ENCODE measurements at regions not wholly inside any gene's neighbourhood (a gene's known extent, or its start where the extent isn't known, plus 50 kb on each side); places are given as distances from the start of the nearest gene placed in this dataset.
"Not testable (repeated sequence)": the region's sequence is repeated elsewhere in the genome, so short reads cannot be mapped to it uniquely, and the experiment has no call there.

GRCh38 chr6:156423075-156423474 lies 354.1 kb upstream of the ARID1B start:
- DNase-seq (ENCODE audit: low spot score): no peak
- Histone ChIP-seq H4K20me1 (ENCODE audit: low read depth) (no peaks in the 10 kb centered on the region), H3K9ac (no peak overlapping the region), H2AFZ (replicated peaks) (no peak overlapping the region), H3K4me3 (no peak overlapping the region), H3K4me2 (no peak overlapping the region), H3F3A (ENCODE audit: low read depth) (no peaks in the 10 kb centered on the region), H3K4me1 (no peaks in the 10 kb centered on the region), H3K27me3 (no peaks in the 10 kb centered on the region), H3K79me2 (ENCODE audit: low read depth) (no peaks in the 10 kb centered on the region), H3K27ac (no peak overlapping the region), H3K36me3 (no peaks in the 10 kb centered on the region), H3K9me3 (ENCODE audit: low read depth) (no peaks in the 10 kb centered on the region)
- TF ChIP-seq CTCF (IDR thresholded peaks at IDR 0.05) (no peak), EZH2 (IDR thresholded peaks at IDR 0.05) (no peak), EZH2phosphoT487 (IDR thresholded peaks at IDR 0.05) (no peak)
- no peak overlapping the region for H3K27ac Mint-ChIP-seq
- no peaks in the 10 kb centered on the region for H3K36me3 Mint-ChIP-seq
- no peak overlapping the region for H3K4me3 Mint-ChIP-seq
- H3K9me3 Mint-ChIP-seq: peaks cover 20% of the 10 kb centered on the region
- H3K4me1 Mint-ChIP-seq: no peaks in the 10 kb centered on the region
- H3K27me3 Mint-ChIP-seq (ENCODE audit: insufficient read depth, low read depth): peaks cover 2% of the 10 kb centered on the region

GRCh38 chr6:156421933-156422332 lies 355.2 kb upstream of the ARID1B start:
- no peaks in the 10 kb centered on the region for H3K4me1 ChIP-seq
- H4K20me1 ChIP-seq (ENCODE audit: low read depth): no peaks in the 10 kb centered on the region
- H3K27ac Mint-ChIP-seq: no peak overlapping the region
- no peaks in the 10 kb centered on the region for H3K79me2 ChIP-seq (ENCODE audit: low read depth)
- H3K27ac ChIP-seq: no peak overlapping the region
- no peaks in the 10 kb centered on the region for H3K27me3 Mint-ChIP-seq (ENCODE audit: insufficient read depth, low read depth)
- H3K4me2 ChIP-seq: no peak overlapping the region
- H3K9ac ChIP-seq: no peak overlapping the region
- no peak overlapping the region for H2AFZ ChIP-seq (replicated peaks)
- H3K36me3 ChIP-seq: no peaks in the 10 kb centered on the region
- no peak overlapping the region for H3K4me3 ChIP-seq
- no peak overlapping the region for H3K4me3 Mint-ChIP-seq
- no peaks in the 10 kb centered on the region for H3K9me3 ChIP-seq (ENCODE audit: low read depth)
- no peak for TF ChIP-seq CTCF (IDR thresholded peaks at IDR 0.05)
- no peak for TF ChIP-seq EZH2phosphoT487 (IDR thresholded peaks at IDR 0.05)
- TF ChIP-seq EZH2 (IDR thresholded peaks at IDR 0.05): no peak
- H3K36me3 Mint-ChIP-seq: no peaks in the 10 kb centered on the region
- H3K27me3 ChIP-seq: no peaks in the 10 kb centered on the region
- no peaks in the 10 kb centered on the region for H3K4me1 Mint-ChIP-seq
- H3K9me3 Mint-ChIP-seq: peaks cover 20% of the 10 kb centered on the region
- no peaks in the 10 kb centered on the region for H3F3A ChIP-seq (ENCODE audit: low read depth)
- DNase-seq (ENCODE audit: low spot score): no peak

GRCh38 chr6:156421301-156421700 lies 355.9 kb upstream of the ARID1B start:
- not testable (repeated sequence) for H3K27me3 ChIP-seq; H3K27ac ChIP-seq; H3K27ac Mint-ChIP-seq; H3K79me2 ChIP-seq (ENCODE audit: low read depth); H4K20me1 ChIP-seq (ENCODE audit: low read depth); H3K4me1 Mint-ChIP-seq; H3K9ac ChIP-seq; H3K36me3 Mint-ChIP-seq; H2AFZ ChIP-seq (replicated peaks); DNase-seq (ENCODE audit: low spot score); H3K36me3 ChIP-seq; H3K4me2 ChIP-seq; H3K9me3 ChIP-seq (ENCODE audit: low read depth); H3K4me3 Mint-ChIP-seq; H3K4me3 ChIP-seq; H3K4me1 ChIP-seq; H3F3A ChIP-seq (ENCODE audit: low read depth); H3K27me3 Mint-ChIP-seq (ENCODE audit: insufficient read depth, low read depth)
- peaks cover 20% of the 10 kb centered on the region for H3K9me3 Mint-ChIP-seq

GRCh38 chr6:156420172-156420993 lies 356.8 kb upstream of the ARID1B start:
- H3K4me2 ChIP-seq: no peak overlapping the region

More at GRCh38 chr6:156420172-156420993, 356.8 kb upstream of the ARID1B start:
- Histone ChIP-seq H2AFZ (replicated peaks) (no peak overlapping the region), H3K4me3 (no peak overlapping the region), H3K79me2 (ENCODE audit: low read depth) (no peaks in the 10 kb centered on the region), H3F3A (ENCODE audit: low read depth) (no peaks in the 10 kb centered on the region), H3K9me3 (ENCODE audit: low read depth) (no peaks in the 10 kb centered on the region), H3K9ac (no peak overlapping the region), H3K4me1 (no peaks in the 10 kb centered on the region), H3K27ac (no peak overlapping the region), H3K36me3 (no peaks in the 10 kb centered on the region), H4K20me1 (ENCODE audit: low read depth) (no peaks in the 10 kb centered on the region), H3K27me3 (no peaks in the 10 kb centered on the region)
- H3K36me3 Mint-ChIP-seq: no peaks in the 10 kb centered on the region
- no peak for DNase-seq (ENCODE audit: low spot score)
- H3K27me3 Mint-ChIP-seq (ENCODE audit: insufficient read depth, low read depth): no peaks in the 10 kb centered on the region
- H3K9me3 Mint-ChIP-seq: peaks cover 20% of the 10 kb centered on the region
- TF ChIP-seq EZH2 (IDR thresholded peaks at IDR 0.05): no peak
- no peak for TF ChIP-seq CTCF (IDR thresholded peaks at IDR 0.05)
- no peak for TF ChIP-seq EZH2phosphoT487 (IDR thresholded peaks at IDR 0.05)
- H3K27ac Mint-ChIP-seq: no peak overlapping the region
- no peak overlapping the region for H3K4me3 Mint-ChIP-seq
- H3K4me1 Mint-ChIP-seq: no peaks in the 10 kb centered on the region

All from neural progenitor cell (in vitro differentiated cells).